ENCODE measurements at regions not wholly inside any gene's neighbourhood (a gene's known extent, or its start where the extent isn't known, plus 50 kb on each side); places are given as distances from the start of the nearest gene placed in this dataset.
"Not testable (repeated sequence)": the region's sequence is repeated elsewhere in the genome, so short reads cannot be mapped to it uniquely, and the experiment has no call there.

GRCh38 chr10:124320778-124321432, 97.8 kb downstream of the OAT start (continued):
- TF ChIP-seq, protein P1, sequence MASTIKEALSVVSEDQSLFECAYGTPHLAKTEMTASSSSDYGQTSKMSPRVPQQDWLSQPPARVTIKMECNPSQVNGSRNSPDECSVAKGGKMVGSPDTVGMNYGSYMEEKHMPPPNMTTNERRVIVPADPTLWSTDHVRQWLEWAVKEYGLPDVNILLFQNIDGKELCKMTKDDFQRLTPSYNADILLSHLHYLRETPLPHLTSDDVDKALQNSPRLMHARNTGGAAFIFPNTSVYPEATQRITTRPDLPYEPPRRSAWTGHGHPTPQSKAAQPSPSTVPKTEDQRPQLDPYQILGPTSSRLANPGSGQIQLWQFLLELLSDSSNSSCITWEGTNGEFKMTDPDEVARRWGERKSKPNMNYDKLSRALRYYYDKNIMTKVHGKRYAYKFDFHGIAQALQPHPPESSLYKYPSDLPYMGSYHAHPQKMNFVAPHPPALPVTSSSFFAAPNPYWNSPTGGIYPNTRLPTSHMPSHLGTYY (CRISPR knock-in tag; IDR thresholded peaks at IDR 0.05): no peak
- no peak for TF ChIP-seq ZSCAN18 (CRISPR knock-in tag; IDR thresholded peaks at IDR 0.05)
- TF ChIP-seq ZNF232 (CRISPR knock-in tag; IDR thresholded peaks at IDR 0.05): no peak
- no peak for TF ChIP-seq NFYB (CRISPR knock-in tag; conservative IDR thresholded peaks at IDR 0.05; ENCODE audit: low read depth)
- TF ChIP-seq ELF4 (CRISPR knock-in tag; IDR thresholded peaks at IDR 0.05; ENCODE audit: low read depth): no peak
- no peak for TF ChIP-seq FOXP1 (CRISPR knock-in tag; IDR thresholded peaks at IDR 0.05; ENCODE audit: borderline replicate concordance)

- TF ChIP-seq HMGA2 (CRISPR knock-in tag; IDR thresholded peaks at IDR 0.05) (no peak), CREB1 (CRISPR knock-in tag; IDR thresholded peaks at IDR 0.05) (no peak), ZNF121 (CRISPR knock-in tag; IDR thresholded peaks at IDR 0.05) (no peak)
- TF ChIP-seq, protein P2, sequence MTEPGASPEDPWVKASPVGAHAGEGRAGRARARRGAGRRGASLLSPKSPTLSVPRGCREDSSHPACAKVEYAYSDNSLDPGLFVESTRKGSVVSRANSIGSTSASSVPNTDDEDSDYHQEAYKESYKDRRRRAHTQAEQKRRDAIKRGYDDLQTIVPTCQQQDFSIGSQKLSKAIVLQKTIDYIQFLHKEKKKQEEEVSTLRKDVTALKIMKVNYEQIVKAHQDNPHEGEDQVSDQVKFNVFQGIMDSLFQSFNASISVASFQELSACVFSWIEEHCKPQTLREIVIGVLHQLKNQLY (CRISPR knock-in tag; IDR thresholded peaks at IDR 0.05): no peak
- TF ChIP-seq, protein P3, sequence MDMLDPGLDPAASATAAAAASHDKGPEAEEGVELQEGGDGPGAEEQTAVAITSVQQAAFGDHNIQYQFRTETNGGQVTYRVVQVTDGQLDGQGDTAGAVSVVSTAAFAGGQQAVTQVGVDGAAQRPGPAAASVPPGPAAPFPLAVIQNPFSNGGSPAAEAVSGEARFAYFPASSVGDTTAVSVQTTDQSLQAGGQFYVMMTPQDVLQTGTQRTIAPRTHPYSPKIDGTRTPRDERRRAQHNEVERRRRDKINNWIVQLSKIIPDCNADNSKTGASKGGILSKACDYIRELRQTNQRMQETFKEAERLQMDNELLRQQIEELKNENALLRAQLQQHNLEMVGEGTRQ (CRISPR knock-in tag; IDR thresholded peaks at IDR 0.05): no peak
- DNase-seq (ENCODE audit: low spot score): no peak
- Mint-ChIP-seq H3K27ac (no peak overlapping the region), H3K36me3 (no peaks in the 10 kb centered on the region), H3K27me3 (ENCODE audit: low read depth) (no peaks in the 10 kb centered on the region), H3K4me1 (no peaks in the 10 kb centered on the region), H3K4me3 (no peak overlapping the region), H3K9me3 (peaks cover 13% of the 10 kb centered on the region)
- CTCF ChIA-PET: no interaction called here
- POLR2A ChIA-PET: no interaction called here
- ATAC-seq: no peak
Observed at GRCh38 chr10:124319926-124320391, 98.8 kb downstream of the OAT start.

- H3K36me3 Mint-ChIP-seq; ATAC-seq; CTCF ChIA-PET; H3K27me3 Mint-ChIP-seq (ENCODE audit: low read depth); H3K4me3 Mint-ChIP-seq; POLR2A ChIA-PET; H3K4me1 Mint-ChIP-seq; H3K27ac Mint-ChIP-seq; DNase-seq (ENCODE audit: low spot score): not testable (repeated sequence)
- peaks cover 16% of the 10 kb centered on the region for H3K9me3 Mint-ChIP-seq
Observed at GRCh38 chr10:124319520-124319919, 99.2 kb downstream of the OAT start.

DNA sequence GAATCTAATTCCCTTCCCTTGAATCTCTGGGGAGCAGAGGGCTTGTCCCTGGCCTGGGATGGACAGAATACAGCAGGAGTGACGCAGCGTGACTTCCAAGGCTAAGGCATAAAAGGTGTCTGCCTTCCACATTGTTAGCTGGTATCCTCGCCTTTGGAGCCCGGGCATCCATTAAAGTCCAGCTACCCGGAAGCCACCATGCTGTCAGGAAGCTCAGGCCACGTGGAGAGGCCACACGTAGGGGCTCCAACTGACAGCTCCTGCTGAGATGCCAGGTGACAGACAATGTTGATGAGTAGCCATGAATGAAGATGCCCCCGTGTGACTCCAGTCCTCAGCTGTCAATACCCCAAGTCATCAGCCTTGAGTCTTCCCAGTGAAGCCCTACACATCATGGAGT, 99.9 kb downstream of the OAT start:
- no peak overlapping the region for H3K27ac Mint-ChIP-seq
- H3K36me3 Mint-ChIP-seq: no peaks in the 10 kb centered on the region
- no peak overlapping the region for H3K4me3 Mint-ChIP-seq
- POLR2A ChIA-PET: no interaction called here
- H3K4me1 Mint-ChIP-seq: no peaks in the 10 kb centered on the region
- no peaks in the 10 kb centered on the region for H3K27me3 Mint-ChIP-seq (ENCODE audit: low read depth)
- no peak for TF ChIP-seq JUN (CRISPR knock-in tag; IDR thresholded peaks at IDR 0.05)
- no peak for TF ChIP-seq MXD4 (CRISPR knock-in tag; IDR thresholded peaks at IDR 0.05; ENCODE audit: borderline replicate concordance)
- DNase-seq (ENCODE audit: low spot score) (no peak), ATAC-seq (no peak)
- H3K9me3 Mint-ChIP-seq: peaks cover 16% of the 10 kb centered on the region
- CTCF ChIA-PET: interaction anchor here (0.8 kb wide), 1 partner anchor 85 kb away, joined by 3 read pairs; no protein-coding TSS in a partner anchor

DNA sequence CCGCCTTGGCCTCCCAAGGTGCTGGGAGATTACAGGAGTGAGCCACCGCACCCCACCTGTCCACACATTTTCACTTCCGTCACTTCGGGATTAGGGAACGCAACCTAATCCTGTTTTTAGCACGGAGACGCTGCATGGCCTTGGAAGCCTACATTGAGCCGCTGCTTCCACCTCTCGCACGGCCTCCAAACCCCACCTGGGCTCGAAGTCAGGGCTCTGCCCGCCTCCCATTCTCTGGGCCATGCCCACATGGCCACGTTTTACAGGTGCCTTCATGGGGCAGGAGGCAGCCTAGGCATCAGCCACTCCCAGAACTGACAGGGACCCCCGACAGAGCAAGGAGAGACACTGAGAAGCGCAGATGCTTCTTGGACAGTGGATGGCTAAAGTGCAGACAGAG, 100.6 kb downstream of the OAT start:
- Mint-ChIP-seq H3K4me3 (no peak overlapping the region), H3K36me3 (no peaks in the 10 kb centered on the region), H3K27ac (no peak overlapping the region), H3K4me1 (no peaks in the 10 kb centered on the region), H3K9me3 (peaks cover 16% of the 10 kb centered on the region), H3K27me3 (ENCODE audit: low read depth) (no peaks in the 10 kb centered on the region)
- POLR2A ChIA-PET: no interaction called here
- ATAC-seq: no peak
- DNase-seq (ENCODE audit: low spot score): no peak
- TF ChIP-seq HMGXB4 (CRISPR knock-in tag; IDR thresholded peaks at IDR 0.05) (no peak), JAZF1 (CRISPR knock-in tag; IDR thresholded peaks at IDR 0.05) (no peak), GRHL2 (CRISPR knock-in tag; IDR thresholded peaks at IDR 0.05; ENCODE audit: insufficient replicate concordance, severe bottlenecking) (no peak), ZBTB21 (CRISPR knock-in tag; IDR thresholded peaks at IDR 0.05; ENCODE audit: borderline replicate concordance) (no peak), ATF3 (CRISPR knock-in tag; conservative IDR thresholded peaks at IDR 0.05) (no peak)
- TF ChIP-seq, protein P4, sequence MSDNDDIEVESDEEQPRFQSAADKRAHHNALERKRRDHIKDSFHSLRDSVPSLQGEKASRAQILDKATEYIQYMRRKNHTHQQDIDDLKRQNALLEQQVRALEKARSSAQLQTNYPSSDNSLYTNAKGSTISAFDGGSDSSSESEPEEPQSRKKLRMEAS (CRISPR knock-in tag; IDR thresholded peaks at IDR 0.05): no peak
- CTCF ChIA-PET: interaction anchor here (0.8 kb wide), 1 partner anchor 85 kb away, joined by 3 read pairs; no protein-coding TSS in a partner anchor

Measured in WTC11 (cell line).